Progenitor cell of endocrine pancreas (in vitro differentiated cells): ENCODE measurements at regions not wholly inside any gene's neighbourhood (a gene's known extent, or its start where the extent isn't known, plus 50 kb on each side); places are given as distances from the start of the nearest gene placed in this dataset.
A peak's percentile ranks its signal among the peaks of the same experiment; 100 is the strongest.

Source experiments
- DNase-seq: peaks from one replicate; pipeline ENCODE4 v3.0.0; 2021; ENCODE audit warnings: low spot score; ENCODE audit not compliant: unreplicated experiment
- H3K27ac Mint-ChIP-seq: 2 replicates; pipeline ENCODE4 v1.8.0; 2021; ENCODE audit warnings: mild to moderate bottlenecking, moderate library complexity, mixed read lengths
- H3K27me3 Mint-ChIP-seq: 2 replicates; pipeline ENCODE4 v1.8.0; 2021; ENCODE audit warnings: mixed read lengths
- H3K36me3 Mint-ChIP-seq: 2 replicates; pipeline ENCODE4 v1.8.0; 2022; ENCODE audit warnings: mixed read lengths; ENCODE audit not compliant: insufficient read depth
- H3K4me1 Mint-ChIP-seq: 2 replicates; pipeline ENCODE4 v1.8.0; 2021; ENCODE audit warnings: low read depth, mixed read lengths
- H3K4me3 Mint-ChIP-seq: 2 replicates; pipeline ENCODE4 v1.8.0; 2021; ENCODE audit warnings: low read depth, mild to moderate bottlenecking, moderate library complexity, mixed read lengths
- H3K9me3 Mint-ChIP-seq: 2 replicates; pipeline ENCODE4 v1.8.0; 2021; ENCODE audit warnings: low read depth, mixed read lengths
- CTCF ChIP-seq: fragments of 200-600 bp; sonication (generic); IDR thresholded peaks from one replicate; pipeline ENCODE4 v1.5.0; 2021; ENCODE audit warnings: antibody characterized with exemption, mild to moderate bottlenecking; ENCODE audit not compliant: unreplicated experiment

DNA sequence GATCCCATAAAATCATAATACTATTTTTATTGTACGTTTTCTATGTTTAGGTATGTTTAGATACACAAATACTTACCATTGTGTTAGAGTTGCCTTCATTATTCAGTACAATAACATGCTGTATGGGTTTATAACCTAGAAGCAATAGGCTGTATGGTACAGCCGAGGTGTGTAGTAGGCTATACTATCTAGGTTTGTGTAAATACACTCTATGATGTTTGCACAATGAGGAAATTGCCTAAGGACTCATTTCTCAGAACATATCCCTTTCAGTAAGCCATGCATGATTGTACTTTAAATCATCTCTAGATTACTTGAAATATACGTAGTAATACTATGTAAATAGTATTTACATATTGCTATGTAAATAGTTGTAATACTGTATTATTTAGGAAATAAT lies 156.7 kb downstream of the CDCA7 start:
- H3K4me3 Mint-ChIP-seq = no peak overlapping the region
- peaks cover 3% of the 10 kb centered on the region for H3K27me3 Mint-ChIP-seq
- H3K36me3 Mint-ChIP-seq = no peaks in the 10 kb centered on the region
- H3K9me3 Mint-ChIP-seq = peaks cover 3% of the 10 kb centered on the region
- no peak for DNase-seq
- TF ChIP-seq CTCF = no peak
- H3K27ac Mint-ChIP-seq = no peak overlapping the region
- H3K4me1 Mint-ChIP-seq = peaks cover 2% of the 10 kb centered on the region

GRCh38 chr2:173511942-173512341 lies 157.3 kb downstream of the CDCA7 start:
- Mint-ChIP-seq H3K4me1 (peaks cover 2% of the 10 kb centered on the region), H3K27ac (peak overlapping the region; percentile 8), H3K27me3 (peaks cover 3% of the 10 kb centered on the region), H3K9me3 (peaks cover 5% of the 10 kb centered on the region), H3K36me3 (no peaks in the 10 kb centered on the region), H3K4me3 (no peak overlapping the region)
- no peak for TF ChIP-seq CTCF
- no peak for DNase-seq

GRCh38 chr2:173513107-173513727 lies 158.5 kb downstream of the CDCA7 start:
- H3K4me3 Mint-ChIP-seq = no peak overlapping the region
- no peak overlapping the region for H3K27ac Mint-ChIP-seq
- TF ChIP-seq CTCF = no peak
- H3K9me3 Mint-ChIP-seq = peaks cover 13% of the 10 kb centered on the region
- DNase-seq = no peak
- no peaks in the 10 kb centered on the region for H3K27me3 Mint-ChIP-seq
- H3K4me1 Mint-ChIP-seq = peaks cover 2% of the 10 kb centered on the region
- peaks cover 2% of the 10 kb centered on the region for H3K36me3 Mint-ChIP-seq

DNA sequence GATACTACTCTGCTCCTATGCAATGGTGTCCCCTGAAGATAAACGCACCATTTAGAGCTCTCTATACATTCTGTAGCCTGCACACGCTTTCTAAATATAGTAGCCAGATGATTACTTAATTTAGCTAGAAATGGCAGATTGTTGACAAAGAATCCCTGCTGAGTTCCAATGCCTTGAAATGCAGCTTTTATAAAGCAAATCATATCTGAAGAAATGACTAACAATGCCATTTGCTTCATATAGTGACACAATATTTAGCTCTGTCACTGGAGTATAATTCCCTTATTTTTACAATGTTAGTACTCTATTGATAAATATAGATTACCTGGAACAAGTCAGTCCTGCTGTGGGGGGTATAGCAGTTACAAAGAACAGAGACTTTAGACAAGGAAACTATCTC lies 166.2 kb downstream of the CDCA7 start:
- peaks cover 3% of the 10 kb centered on the region for H3K36me3 Mint-ChIP-seq
- no peaks in the 10 kb centered on the region for H3K4me1 Mint-ChIP-seq
- H3K27ac Mint-ChIP-seq = no peak overlapping the region
- no peak overlapping the region for H3K4me3 Mint-ChIP-seq
- no peaks in the 10 kb centered on the region for H3K27me3 Mint-ChIP-seq
- peaks cover 18% of the 10 kb centered on the region for H3K9me3 Mint-ChIP-seq
- TF ChIP-seq CTCF = no peak
- DNase-seq = no peak

- Mint-ChIP-seq H3K4me3 (no peak overlapping the region), H3K4me1 (no peaks in the 10 kb centered on the region), H3K9me3 (peaks cover 21% of the 10 kb centered on the region), H3K27ac (no peak overlapping the region), H3K27me3 (no peaks in the 10 kb centered on the region), H3K36me3 (peaks cover 3% of the 10 kb centered on the region)
- TF ChIP-seq CTCF = no peak
- no peak for DNase-seq
Measured at GRCh38 chr2:173521450-173522192, 166.9 kb downstream of the CDCA7 start.
